ENCODE measurements at regions not wholly inside any gene's neighbourhood (a gene's known extent, or its start where the extent isn't known, plus 50 kb on each side); places are given as distances from the start of the nearest gene placed in this dataset.
A peak's percentile ranks its signal among the peaks of the same experiment; 100 is the strongest.

- no peak for DNase-seq
Observed at GRCh38 chr13:89862011-89862690, 1485.3 kb upstream of the MIR17HG start.

- no peak for DNase-seq
Observed at GRCh38 chr13:89862691-89863036, 1484.8 kb upstream of the MIR17HG start.

GRCh38 chr13:89865164-89866064, 1482.1 kb upstream of the MIR17HG start:
- no peak for DNase-seq

DNA sequence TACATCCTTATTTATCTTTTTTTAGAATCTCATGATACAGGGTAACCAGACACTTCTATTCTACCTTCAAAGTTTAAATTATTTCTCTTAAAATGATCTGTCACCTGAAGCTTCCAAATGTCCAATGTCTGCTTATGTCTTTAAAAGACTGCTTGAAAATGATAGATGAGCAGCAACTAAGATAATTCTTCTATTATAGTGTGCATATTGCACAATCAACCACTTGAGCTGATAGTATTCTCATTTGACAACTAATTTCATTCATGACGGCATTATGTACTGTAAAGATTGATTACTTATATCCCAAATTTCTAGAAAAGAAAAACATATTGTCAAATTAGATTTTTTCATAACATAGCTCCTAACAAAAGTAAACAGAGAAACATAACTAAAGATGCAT, 1478.2 kb upstream of the MIR17HG start:
- DNase-seq, result no peak

- DNase-seq, result no peak
Observed at GRCh38 chr13:89878904-89879303, 1468.6 kb upstream of the MIR17HG start.

DNA sequence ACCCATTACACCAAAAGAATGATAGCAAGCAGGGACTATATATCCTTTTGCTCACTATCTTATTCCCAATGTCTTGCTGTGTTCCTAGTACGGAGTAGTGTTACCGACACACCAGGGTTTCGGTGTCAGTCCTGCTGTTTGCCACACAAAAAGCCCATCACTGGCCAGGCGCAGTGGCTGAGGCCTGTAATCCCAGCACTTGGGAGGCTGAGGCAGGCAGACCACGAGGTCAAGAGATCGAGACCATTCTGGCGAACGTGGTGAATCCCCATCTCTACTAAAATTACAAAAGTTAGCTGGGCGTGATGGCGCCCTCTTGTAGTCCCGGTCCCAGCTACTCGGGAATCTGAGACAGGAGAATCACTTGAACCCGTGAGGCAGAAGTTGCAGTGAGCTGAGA, 1467.3 kb upstream of the MIR17HG start:
- DNase-seq, result no peak

- no peak for DNase-seq
Observed at GRCh38 chr13:89883893-89884448, 1463.5 kb upstream of the MIR17HG start.

GRCh38 chr13:89890806-89891205, 1456.7 kb upstream of the MIR17HG start:
- DNase-seq, result no peak

DNA sequence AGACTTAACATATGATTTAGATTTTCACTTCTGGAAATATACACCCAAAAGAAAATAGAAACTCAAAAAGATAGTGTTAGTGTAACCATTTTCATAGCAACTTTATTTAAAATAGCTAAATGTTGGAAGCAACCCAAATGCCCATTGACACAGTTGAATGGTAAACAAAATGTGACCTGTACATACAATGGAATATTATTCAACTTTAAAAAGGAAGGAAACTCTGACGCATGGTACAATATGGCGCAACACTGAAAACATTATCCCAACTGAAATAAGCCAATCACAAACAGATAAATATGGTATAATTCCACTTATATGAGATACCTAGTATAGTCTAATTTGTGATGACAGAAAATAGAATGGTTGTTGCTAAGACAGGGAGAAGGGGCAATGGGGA, 1456.1 kb upstream of the MIR17HG start:
- no peak for DNase-seq

DNA sequence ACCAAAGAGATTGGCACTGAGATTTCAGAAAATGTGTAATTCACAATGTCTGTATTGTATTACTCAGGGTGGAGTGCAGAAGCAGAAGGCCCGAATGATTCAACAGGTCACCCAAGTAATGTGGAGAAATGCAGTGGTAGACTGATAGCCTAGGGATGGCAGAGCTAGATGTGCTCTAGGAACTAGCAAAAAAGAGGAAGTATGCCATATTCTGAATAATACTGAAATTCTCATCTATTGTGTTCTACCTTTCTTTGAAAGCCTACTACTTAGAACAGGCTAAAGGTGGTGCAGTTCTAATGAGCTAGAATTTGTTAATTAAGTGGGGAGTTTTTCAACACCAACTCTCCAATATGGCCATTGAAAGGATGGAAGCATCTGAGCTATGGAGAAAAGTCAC, 1449.8 kb upstream of the MIR17HG start:
- no peak for DNase-seq

GRCh38 chr13:89899302-89900103, 1448.0 kb upstream of the MIR17HG start:
- no peak for DNase-seq

- DNase-seq, result no peak
Observed at GRCh38 chr13:89900104-89900765, 1447.3 kb upstream of the MIR17HG start.

DNA sequence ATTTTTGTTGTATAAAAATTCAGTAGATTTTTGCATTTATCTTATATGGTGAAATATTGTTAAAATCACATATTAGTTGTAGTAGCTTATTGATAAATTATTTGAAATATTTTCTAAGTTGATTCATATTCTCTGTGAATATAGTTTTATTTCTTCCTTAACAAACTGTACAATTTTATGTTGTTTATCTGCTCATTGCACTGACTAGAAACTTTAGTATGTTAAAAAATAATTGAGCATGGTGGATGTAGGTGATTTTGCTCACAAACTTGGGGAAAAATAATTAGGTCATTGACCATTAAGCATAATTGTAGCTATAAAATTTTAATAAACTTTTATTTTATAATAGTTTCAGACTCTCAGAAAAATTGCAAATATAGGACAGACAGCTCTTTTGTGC, 1445.3 kb upstream of the MIR17HG start:
- no peak for DNase-seq

- DNase-seq, result no peak
Observed at GRCh38 chr13:89903115-89903514, 1444.4 kb upstream of the MIR17HG start.

DNA sequence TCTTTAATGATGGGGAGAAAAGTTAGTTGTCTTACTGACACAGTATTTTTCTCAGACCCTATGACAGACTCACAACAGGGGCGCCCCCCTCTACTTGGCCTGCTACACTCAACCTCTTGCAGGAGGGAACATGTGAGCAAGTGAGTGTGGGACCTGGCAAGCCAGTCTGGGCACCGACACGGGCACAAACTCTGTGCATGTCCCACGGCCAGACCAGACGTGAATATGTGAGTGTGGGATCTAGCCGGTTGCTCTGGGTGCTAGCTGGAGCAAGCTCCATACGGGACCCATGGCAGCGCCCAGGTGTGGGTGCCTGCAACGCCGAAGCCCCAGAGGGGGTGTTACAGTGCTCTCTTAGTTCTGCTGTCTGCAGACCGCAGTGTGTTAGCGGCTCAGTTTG, 1437.3 kb upstream of the MIR17HG start:
- DNase-seq, result no peak

DNA sequence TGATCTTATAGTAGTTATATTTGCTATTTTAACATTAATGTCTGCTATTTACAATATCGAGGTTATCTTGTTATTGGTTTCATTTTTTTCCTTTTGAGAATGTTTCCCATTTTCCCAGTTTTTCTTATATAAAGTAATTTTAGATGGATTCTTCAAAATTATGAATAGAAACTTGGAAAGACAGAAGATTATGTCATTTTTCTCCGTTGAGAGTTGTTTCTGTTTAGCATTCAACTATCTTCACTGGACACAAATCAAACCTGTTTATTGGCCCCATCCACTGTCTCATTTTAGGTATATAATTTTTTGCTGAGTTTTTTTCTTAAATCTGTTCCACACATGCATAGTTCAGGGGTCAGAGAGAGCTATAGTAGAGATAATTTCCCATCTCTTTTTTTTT, 1430.9 kb upstream of the MIR17HG start:
- DNase-seq, result no peak

DNA sequence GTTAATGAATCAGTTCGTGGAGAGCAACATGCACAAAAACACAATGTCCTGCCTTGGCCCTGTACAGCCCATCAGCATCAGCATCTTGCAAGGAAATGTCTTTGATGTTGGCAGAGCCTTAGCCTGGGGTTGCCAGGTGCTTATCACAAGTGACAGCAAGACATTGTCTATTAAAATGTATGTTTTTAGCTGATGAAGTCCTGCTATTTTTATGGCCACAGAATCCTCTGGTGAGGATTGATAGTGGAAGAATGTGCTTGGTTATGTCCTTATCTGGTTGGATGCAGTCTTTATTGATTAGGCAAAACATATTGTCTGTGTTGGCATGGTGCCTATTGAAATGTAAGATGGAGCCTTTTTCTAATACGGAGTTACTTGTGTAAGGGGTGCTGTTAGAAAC, 1427.0 kb upstream of the MIR17HG start:
- DNase-seq, result no peak

DNA sequence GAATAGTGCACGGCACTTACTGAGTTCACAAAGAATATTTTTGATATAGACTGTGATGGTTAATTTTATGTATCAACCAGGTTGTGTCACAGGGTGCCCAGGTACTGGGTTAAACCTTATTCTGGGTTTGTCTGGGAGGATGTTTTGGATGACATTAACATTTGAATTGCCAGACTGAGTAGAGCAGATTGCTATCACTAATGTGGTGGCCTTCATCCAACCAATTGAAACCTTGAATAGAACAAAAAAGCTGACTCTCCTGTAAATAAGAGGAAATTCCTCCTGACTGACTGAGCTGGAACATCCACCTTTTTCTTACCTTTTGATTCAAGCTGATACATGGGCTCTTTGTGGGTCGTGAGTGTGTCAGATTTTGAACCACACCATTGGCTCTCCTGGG, 1424.4 kb upstream of the MIR17HG start:
- DNase-seq, result no peak

DNA sequence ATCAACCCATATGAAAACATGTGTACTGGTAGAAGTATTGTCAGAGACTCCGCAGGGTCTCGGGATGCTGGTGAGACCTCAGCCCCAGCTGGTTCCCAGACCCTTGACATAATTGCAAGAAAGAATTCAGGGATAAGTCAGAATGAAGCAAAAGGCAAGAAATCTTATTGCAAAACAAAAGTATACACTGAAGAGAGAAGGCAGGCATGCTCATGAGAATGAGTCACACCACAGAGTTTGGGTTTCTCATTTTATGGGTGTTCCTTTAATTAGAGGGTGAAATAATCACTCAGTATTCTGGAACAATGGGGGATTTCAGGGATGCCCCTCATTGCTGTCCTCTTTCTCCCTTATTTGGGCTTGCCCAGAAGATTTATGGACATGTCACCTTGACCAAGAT, 1423.8 kb upstream of the MIR17HG start:
- DNase-seq, result no peak

DNA sequence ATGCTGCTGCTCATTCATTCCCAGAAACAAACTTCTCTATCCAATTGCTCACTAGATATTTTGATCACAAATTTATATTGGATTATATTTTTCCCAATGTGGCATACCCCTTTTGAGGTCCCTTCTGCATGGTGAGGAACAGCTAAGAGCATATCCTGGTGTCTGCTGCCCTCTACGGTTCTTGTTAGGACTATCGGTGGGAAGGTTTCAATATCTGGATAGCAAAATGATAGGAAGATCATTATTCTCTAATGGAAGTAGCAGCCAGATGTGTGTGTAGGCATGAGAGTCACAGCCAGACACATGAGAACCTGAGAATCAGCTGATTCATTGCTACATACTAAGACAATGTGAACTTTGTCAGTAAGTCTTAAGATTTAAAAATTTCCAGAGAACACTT, 1422.4 kb upstream of the MIR17HG start:
- peak in 1 of 2 experiments; percentile 20 for DNase-seq

GRCh38 chr13:89930861-89931260, 1416.6 kb upstream of the MIR17HG start:
- DNase-seq, result no peak

- no peak for DNase-seq
Observed at GRCh38 chr13:89932902-89933301, 1414.6 kb upstream of the MIR17HG start.

GRCh38 chr13:89936256-89936655, 1411.2 kb upstream of the MIR17HG start:
- DNase-seq, result no peak
